HG03432 (cell line): ENCODE measurements at regions not wholly inside any gene's neighbourhood (a gene's known extent, or its start where the extent isn't known, plus 50 kb on each side); places are given as distances from the start of the nearest gene placed in this dataset.

Experiments used
- ATAC-seq: cut with Tn5 transposase; IDR thresholded peaks from one replicate; pipeline ENCODE4 v1.9.1; 2021; ENCODE audit warnings: mild to moderate bottlenecking, moderate library complexity; ENCODE audit not compliant: unreplicated experiment

GRCh38 chr2:13091455-13091854, 374.7 kb downstream of the TRIB2 start:
- no peak for ATAC-seq

GRCh38 chr2:13091861-13092378, 375.2 kb downstream of the TRIB2 start:
- ATAC-seq: no peak

GRCh38 chr2:13093416-13093991, 376.8 kb downstream of the TRIB2 start:
- no peak for ATAC-seq

GRCh38 chr2:13102397-13103063, 385.8 kb downstream of the TRIB2 start:
- no peak for ATAC-seq

- no peak for ATAC-seq
These were observed 386.4 kb downstream of the TRIB2 start for GRCh38 chr2:13103151-13103550.

- ATAC-seq: no peak
These were observed 387.2 kb downstream of the TRIB2 start for GRCh38 chr2:13103778-13104493.

- ATAC-seq: no peak
These were observed 388.0 kb downstream of the TRIB2 start for GRCh38 chr2:13104723-13105122.

- peak; percentile 85 for ATAC-seq
These were observed 389.6 kb downstream of the TRIB2 start for GRCh38 chr2:13106302-13106701.

GRCh38 chr2:13109516-13109915, 392.8 kb downstream of the TRIB2 start:
- no peak for ATAC-seq

- ATAC-seq: no peak
These were observed 394.1 kb downstream of the TRIB2 start for GRCh38 chr2:13110825-13111224.

- no peak for ATAC-seq
These were observed 396.3 kb downstream of the TRIB2 start for GRCh38 chr2:13113002-13113401.

- no peak for ATAC-seq
These were observed 397.7 kb downstream of the TRIB2 start for GRCh38 chr2:13114391-13114790.

- ATAC-seq: no peak
These were observed 398.9 kb downstream of the TRIB2 start for GRCh38 chr2:13115643-13116042.

GRCh38 chr2:13121096-13121495, 404.4 kb downstream of the TRIB2 start:
- no peak for ATAC-seq

GRCh38 chr2:13128139-13128538, 411.4 kb downstream of the TRIB2 start:
- no peak for ATAC-seq

- no peak for ATAC-seq
These were observed 418.6 kb downstream of the TRIB2 start for GRCh38 chr2:13135369-13135768.

GRCh38 chr2:13135856-13136255, 419.1 kb downstream of the TRIB2 start:
- no peak for ATAC-seq

GRCh38 chr2:13137679-13138078, 420.9 kb downstream of the TRIB2 start:
- no peak for ATAC-seq

GRCh38 chr2:13141315-13141714, 424.6 kb downstream of the TRIB2 start:
- no peak for ATAC-seq

- ATAC-seq: no peak
These were observed 426.7 kb downstream of the TRIB2 start for GRCh38 chr2:13143451-13143850.

- no peak for ATAC-seq
These were observed 440.2 kb downstream of the TRIB2 start for GRCh38 chr2:13156916-13157315.

- ATAC-seq: no peak
These were observed 441.7 kb downstream of the TRIB2 start for GRCh38 chr2:13158466-13158865.
